PC-3 (cell line): ENCODE measurements at regions not wholly inside any gene's neighbourhood (a gene's known extent, or its start where the extent isn't known, plus 50 kb on each side); places are given as distances from the start of the nearest gene placed in this dataset.

ENCODE experiments used
- ATAC-seq: fragments of 200-7000 bp; cut with Tn5 transposase; 2 replicates; pipeline ENCODE4 v1.9.1; 2020; ENCODE audit warnings: mild to moderate bottlenecking, moderate library complexity
- BruUV-seq: library from RNA; stranded (reverse); fragments of 400-500 nt; replicated peaks from 2 replicates; lab custom pipeline; 2021; lab: Mats Ljungman, UMichigan
- CTCF ChIA-PET: fragments of 300-600 bp; sonication (Branson Sonifier 250); formaldehyde crosslinking; loops from one replicate; lab custom pipeline; 2022; ENCODE audit warnings: antibody characterized with exemption; lab: Charles Lee
- POLR2A ChIA-PET: fragments of 300-600 bp; sonication (Branson Sonifier 250); formaldehyde crosslinking; loops from one replicate; lab custom pipeline; 2022; ENCODE audit warnings: antibody characterized with exemption; ENCODE audit not compliant: unreplicated experiment; lab: Charles Lee
- DNase-seq: peaks from one replicate; pipeline ENCODE4 v3.0.0-alpha.2; 2015
- H2AFZ ChIP-seq: fragments of 300-600 bp; sonication (generic); 2 replicates; pipeline ENCODE4 v1.6.0; 2016; ENCODE audit warnings: antibody characterized with exemption, low read length
- H3F3A ChIP-seq: fragments of 300-600 bp; sonication (generic); one replicate; pipeline ENCODE4 v1.6.0; 2017; ENCODE audit warnings: antibody characterized with exemption, low read length, control low read depth, mild to moderate bottlenecking; ENCODE audit not compliant: unreplicated experiment
- H3K27ac ChIP-seq: fragments of 300-600 bp; sonication (generic); 2 replicates; pipeline ENCODE4 v1.5.1; 2016; ENCODE audit warnings: mild to moderate bottlenecking, low read length
- H3K27me3 ChIP-seq: fragments of 300-600 bp; sonication (generic); 2 replicates; pipeline ENCODE4 v1.6.1; 2016; ENCODE audit warnings: low read length, mixed read lengths
- H3K36me3 ChIP-seq: fragments of 300-600 bp; sonication (generic); 2 replicates; pipeline ENCODE4 v1.6.1; 2016; ENCODE audit warnings: low read depth, mixed run types, low read length, mixed read lengths
- H3K4me1 ChIP-seq: fragments of 300-600 bp; sonication (generic); 2 replicates; pipeline ENCODE4 v1.5.1; 2016; ENCODE audit warnings: low read length; ENCODE audit not compliant: insufficient read depth
- H3K4me2 ChIP-seq: fragments of 300-600 bp; sonication (generic); 2 replicates; pipeline ENCODE4 v1.6.0; 2016; ENCODE audit warnings: low read length
- H3K4me3 ChIP-seq: fragments of 300-600 bp; sonication (generic); 2 replicates; pipeline ENCODE4 v1.5.1; 2016; ENCODE audit warnings: mild to moderate bottlenecking, low read length, mixed read lengths
- H3K79me2 ChIP-seq: fragments of 300-600 bp; sonication (generic); 2 replicates; pipeline ENCODE4 v1.6.1; 2017; ENCODE audit warnings: low read length, mixed read lengths
- H3K9ac ChIP-seq: fragments of 300-600 bp; sonication (generic); 2 replicates; pipeline ENCODE4 v1.6.0; 2016; ENCODE audit warnings: mild to moderate bottlenecking, low read length
- H3K9me2 ChIP-seq: fragments of 300-600 bp; sonication (generic); replicated peaks from 2 replicates; pipeline ENCODE4 v1.6.1; 2016; ENCODE audit warnings: mixed run types, low read length, mixed read lengths
- H3K9me3 ChIP-seq: fragments of 300-600 bp; sonication (generic); 2 replicates; pipeline ENCODE4 v1.6.1; 2016; ENCODE audit warnings: low read length, mixed read lengths
- H4K20me1 ChIP-seq: fragments of 300-600 bp; sonication (generic); 2 replicates; pipeline ENCODE4 v1.6.1; 2016; ENCODE audit warnings: low read length, mixed read lengths
- EZH2 ChIP-seq: fragments of 300-600 bp; sonication (generic); IDR thresholded peaks from one replicate; pipeline ENCODE4 v1.6.1; 2017; ENCODE audit warnings: antibody characterized with exemption, mild to moderate bottlenecking, low read length; ENCODE audit not compliant: unreplicated experiment
- EZH2phosphoT487 ChIP-seq: fragments of 300-600 bp; sonication (generic); IDR thresholded peaks from 2 replicates; pipeline ENCODE4 v1.6.1; 2018; ENCODE audit warnings: mild to moderate bottlenecking, antibody characterized with exemption, low read length, borderline replicate concordance
- intact Hi-C: fragments of 100-400 bp; cut with micrococcal nuclease; formaldehyde crosslinking; loops from 2 replicates; pipeline ENCODE4 v1.9.0; 2023
- TF ChIP-seq, protein P1 (sequence below): fragments of 300-600 bp; sonication (generic); conservative IDR thresholded peaks from 2 replicates; pipeline ENCODE4 v1.5.1; 2017; ENCODE audit warnings: antibody characterized with exemption, low read depth, mild to moderate bottlenecking, low read length

DNA sequence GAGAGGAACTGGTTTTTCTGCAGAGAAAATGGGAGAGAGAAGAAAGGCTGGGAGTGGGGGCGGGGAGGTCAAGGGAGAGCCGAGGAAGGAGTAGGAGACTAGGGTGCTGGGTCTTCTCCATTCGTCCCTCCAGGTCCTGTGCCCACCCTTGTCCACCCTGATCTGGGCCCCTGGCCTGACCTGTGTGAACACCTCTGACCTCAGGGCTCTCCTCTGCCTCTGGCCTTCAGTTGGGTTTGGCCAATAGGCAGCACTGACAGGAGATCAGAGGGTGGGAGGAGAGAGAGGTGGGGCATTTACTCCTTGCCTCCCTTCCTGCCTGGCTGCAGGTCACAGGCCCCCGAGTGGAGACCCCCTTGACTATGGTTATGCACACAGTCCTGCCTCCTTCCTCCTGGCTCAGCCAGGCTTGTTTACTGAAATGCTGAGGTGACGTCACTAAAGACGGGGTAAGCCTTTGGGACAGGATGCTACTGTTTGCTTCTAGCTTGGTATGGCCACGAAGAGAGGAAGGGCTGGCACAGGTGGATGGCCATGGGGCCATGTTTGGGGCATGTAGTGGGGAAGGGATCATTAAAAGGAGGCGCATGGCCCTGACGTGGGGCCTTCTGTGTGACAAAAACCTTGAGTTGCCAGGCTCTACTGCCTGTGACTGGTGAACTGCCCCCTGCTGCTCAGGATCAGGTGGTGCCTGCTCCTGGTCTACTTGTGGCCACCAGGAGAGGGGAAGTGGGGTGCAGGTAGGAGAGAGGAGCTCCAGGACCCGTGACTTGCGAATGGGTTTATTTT, 248.7 kb upstream of the CSF3R start:
- Histone ChIP-seq H3K4me3 (no peak overlapping the region), H3K36me3 (no peaks in the 10 kb centered on the region), H3F3A (no peaks in the 10 kb centered on the region), H3K9me2 (no peaks in the 10 kb centered on the region), H4K20me1 (no peaks in the 10 kb centered on the region), H3K4me2 (no peak overlapping the region), H2AFZ (no peak overlapping the region), H3K4me1 (no peaks in the 10 kb centered on the region), H3K27me3 (peaks cover 36% of the 10 kb centered on the region), H3K9ac (no peak overlapping the region), H3K9me3 (no peaks in the 10 kb centered on the region), H3K27ac (no peak overlapping the region), H3K79me2 (no peaks in the 10 kb centered on the region)
- no peak for DNase-seq
- TF ChIP-seq, protein P1, sequence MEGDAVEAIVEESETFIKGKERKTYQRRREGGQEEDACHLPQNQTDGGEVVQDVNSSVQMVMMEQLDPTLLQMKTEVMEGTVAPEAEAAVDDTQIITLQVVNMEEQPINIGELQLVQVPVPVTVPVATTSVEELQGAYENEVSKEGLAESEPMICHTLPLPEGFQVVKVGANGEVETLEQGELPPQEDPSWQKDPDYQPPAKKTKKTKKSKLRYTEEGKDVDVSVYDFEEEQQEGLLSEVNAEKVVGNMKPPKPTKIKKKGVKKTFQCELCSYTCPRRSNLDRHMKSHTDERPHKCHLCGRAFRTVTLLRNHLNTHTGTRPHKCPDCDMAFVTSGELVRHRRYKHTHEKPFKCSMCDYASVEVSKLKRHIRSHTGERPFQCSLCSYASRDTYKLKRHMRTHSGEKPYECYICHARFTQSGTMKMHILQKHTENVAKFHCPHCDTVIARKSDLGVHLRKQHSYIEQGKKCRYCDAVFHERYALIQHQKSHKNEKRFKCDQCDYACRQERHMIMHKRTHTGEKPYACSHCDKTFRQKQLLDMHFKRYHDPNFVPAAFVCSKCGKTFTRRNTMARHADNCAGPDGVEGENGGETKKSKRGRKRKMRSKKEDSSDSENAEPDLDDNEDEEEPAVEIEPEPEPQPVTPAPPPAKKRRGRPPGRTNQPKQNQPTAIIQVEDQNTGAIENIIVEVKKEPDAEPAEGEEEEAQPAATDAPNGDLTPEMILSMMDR, result peak; percentile 22; the same call in 1 of the 2 replicates
- TF ChIP-seq EZH2phosphoT487, result no peak
- ATAC-seq, result no peak
- no TSS peak for BruUV-seq
- intact Hi-C loops, result no loop called here
- POLR2A ChIA-PET, result no interaction called here
- CTCF ChIA-PET, result no interaction called here

GRCh38 chr1:36730599-36730998, 247.9 kb upstream of the CSF3R start:
- Histone ChIP-seq H3K9me3 (no peaks in the 10 kb centered on the region), H3K4me2 (no peak overlapping the region), H3K4me3 (no peak overlapping the region), H3F3A (no peaks in the 10 kb centered on the region), H3K4me1 (no peaks in the 10 kb centered on the region), H3K9ac (no peak overlapping the region), H2AFZ (no peak overlapping the region), H3K9me2 (no peaks in the 10 kb centered on the region), H3K79me2 (no peaks in the 10 kb centered on the region), H3K36me3 (no peaks in the 10 kb centered on the region), H3K27me3 (peaks cover 30% of the 10 kb centered on the region), H3K27ac (no peak overlapping the region), H4K20me1 (no peaks in the 10 kb centered on the region)
- DNase-seq (no peak), ATAC-seq (no peak)
- TF ChIP-seq, protein P1, result no peak
- ChIA-PET POLR2A (no interaction called here), CTCF (no interaction called here)
- intact Hi-C loops, result no loop called here
- BruUV-seq, result no TSS peak

DNA sequence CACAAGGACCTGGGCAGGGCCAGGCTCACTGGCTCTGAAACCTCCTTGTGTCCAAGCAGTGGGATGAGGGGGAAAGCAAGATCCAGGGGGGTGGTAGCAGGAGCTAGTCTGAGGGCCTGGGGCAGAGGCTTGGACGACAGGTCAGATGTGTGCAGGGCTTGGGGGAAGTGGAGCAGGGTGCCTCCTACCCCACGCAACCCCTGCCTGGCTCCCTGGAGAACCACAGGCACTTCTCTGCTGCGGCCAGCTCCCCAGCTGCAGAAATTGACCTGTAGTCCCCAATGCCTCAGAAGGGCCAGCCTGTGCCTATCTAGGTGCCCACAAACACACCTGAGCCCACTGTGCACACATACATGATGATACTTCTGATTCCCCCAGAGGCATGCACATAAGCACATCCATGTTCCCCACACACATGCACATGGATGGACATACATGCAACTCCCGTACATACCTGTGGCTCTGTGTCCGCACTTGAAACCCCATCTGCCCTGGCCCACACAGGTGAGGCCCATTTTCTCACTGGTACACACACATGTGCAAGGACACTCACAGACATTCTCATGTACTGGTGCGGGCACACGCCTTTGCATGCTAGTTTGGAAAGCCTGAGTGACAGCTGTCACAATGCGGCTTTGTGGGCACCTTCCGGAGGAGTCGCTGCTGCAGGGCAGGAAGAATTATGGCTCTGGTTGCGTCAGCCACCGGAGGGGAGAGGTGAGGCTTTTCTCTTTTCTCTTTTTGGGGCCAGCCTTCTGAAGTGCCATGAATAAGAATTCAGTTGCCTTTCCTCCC, 247.2 kb upstream of the CSF3R start:
- Histone ChIP-seq H3K27me3 (peaks cover 30% of the 10 kb centered on the region), H3K9me3 (no peaks in the 10 kb centered on the region), H3K4me1 (no peaks in the 10 kb centered on the region), H3F3A (no peaks in the 10 kb centered on the region), H3K36me3 (no peaks in the 10 kb centered on the region), H3K9me2 (no peaks in the 10 kb centered on the region), H3K79me2 (no peaks in the 10 kb centered on the region), H3K4me2 (no peak overlapping the region), H3K9ac (no peak overlapping the region), H3K27ac (no peak overlapping the region), H4K20me1 (no peaks in the 10 kb centered on the region), H2AFZ (no peak overlapping the region), H3K4me3 (no peak overlapping the region)
- DNase-seq (no peak), ATAC-seq (no peak)
- TF ChIP-seq EZH2, result no peak
- no peak for TF ChIP-seq EZH2phosphoT487
- TF ChIP-seq, protein P1, result no peak
- intact Hi-C loops, result no loop called here
- no TSS peak for BruUV-seq
- POLR2A ChIA-PET, result no interaction called here
- CTCF ChIA-PET, result no interaction called here
